ENCODE measurements at regions not wholly inside any gene's neighbourhood (a gene's known extent, or its start where the extent isn't known, plus 50 kb on each side); places are given as distances from the start of the nearest gene placed in this dataset.

DNA sequence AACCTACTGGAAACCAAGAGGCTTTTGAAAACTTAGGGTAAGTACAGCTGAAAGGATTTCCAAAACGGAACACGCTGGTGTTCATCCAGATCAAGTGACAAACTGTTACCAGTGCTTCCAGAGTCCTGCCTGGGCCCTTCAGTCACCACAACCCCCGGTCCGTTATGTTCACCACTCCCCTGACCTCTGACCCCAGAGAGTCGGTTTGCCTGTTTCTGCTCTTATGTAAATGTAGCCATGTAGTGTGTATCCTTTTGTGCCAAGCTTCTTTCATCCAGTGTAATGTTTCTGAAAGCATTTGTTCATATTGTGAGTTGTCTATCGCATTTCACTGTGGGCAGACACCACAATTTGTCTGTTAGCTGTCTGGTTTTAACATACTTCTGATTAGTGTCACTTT lies 217.5 kb downstream of the NCK2 start:
- TF ChIP-seq POLR2A (IDR thresholded peaks at IDR 0.05; ENCODE audit: low read depth, low read length) (no peak), POLR2AphosphoS5 (IDR thresholded peaks at IDR 0.05; ENCODE audit: low read depth, low read length) (no peak)
